NCI-H226 (cell line): ENCODE measurements at regions not wholly inside any gene's neighbourhood (a gene's known extent, or its start where the extent isn't known, plus 50 kb on each side); places are given as distances from the start of the nearest gene placed in this dataset.

Source experiments
- DNase-seq: peaks from one replicate; pipeline ENCODE4 v3.0.0-alpha.2; 2015

- no peak for DNase-seq
Measured at GRCh38 chr9:84460695-84461094, 120.1 kb upstream of the SLC28A3 start.

GRCh38 chr9:84463272-84463671 lies 122.7 kb upstream of the SLC28A3 start:
- DNase-seq, result no peak

GRCh38 chr9:84466580-84467285 lies 126.2 kb upstream of the SLC28A3 start:
- no peak for DNase-seq

- no peak for DNase-seq
Measured at GRCh38 chr9:84471816-84472215, 131.3 kb upstream of the SLC28A3 start.

GRCh38 chr9:84478996-84479395 lies 138.4 kb upstream of the SLC28A3 start:
- DNase-seq, result no peak

GRCh38 chr9:84480071-84480470 lies 139.5 kb upstream of the SLC28A3 start:
- DNase-seq, result no peak

GRCh38 chr9:84481231-84481630 lies 140.7 kb upstream of the SLC28A3 start:
- DNase-seq, result no peak

GRCh38 chr9:84481636-84482218 lies 141.2 kb upstream of the SLC28A3 start:
- DNase-seq, result no peak

GRCh38 chr9:84482607-84483006 lies 142.0 kb upstream of the SLC28A3 start:
- DNase-seq, result no peak

- no peak for DNase-seq
Measured at GRCh38 chr9:84484172-84484571, 143.6 kb upstream of the SLC28A3 start.

GRCh38 chr9:84485539-84485938 lies 145.0 kb upstream of the SLC28A3 start:
- DNase-seq, result no peak

GRCh38 chr9:84486663-84487062 lies 146.1 kb upstream of the SLC28A3 start:
- no peak for DNase-seq

- DNase-seq, result no peak
Measured at GRCh38 chr9:84490206-84490841, 149.8 kb upstream of the SLC28A3 start.

- DNase-seq, result no peak
Measured at GRCh38 chr9:84490842-84491325, 150.3 kb upstream of the SLC28A3 start.

- no peak for DNase-seq
Measured at GRCh38 chr9:84492366-84493159, 152.0 kb upstream of the SLC28A3 start.

- no peak for DNase-seq
Measured at GRCh38 chr9:84493284-84493947, 152.9 kb upstream of the SLC28A3 start.

- DNase-seq, result no peak
Measured at GRCh38 chr9:84499969-84500582, 159.5 kb upstream of the SLC28A3 start.

- DNase-seq, result no peak
Measured at GRCh38 chr9:84500826-84501225, 160.3 kb upstream of the SLC28A3 start.

GRCh38 chr9:84501587-84501986 lies 161.0 kb upstream of the SLC28A3 start:
- no peak for DNase-seq

GRCh38 chr9:84502066-84502465 lies 161.5 kb upstream of the SLC28A3 start:
- no peak for DNase-seq

- DNase-seq, result no peak
Measured at GRCh38 chr9:84504360-84504759, 163.8 kb upstream of the SLC28A3 start.

GRCh38 chr9:84511651-84512050 lies 157.9 kb upstream of the NTRK2 start:
- no peak for DNase-seq
